ENCODE measurements at regions not wholly inside any gene's neighbourhood (a gene's known extent, or its start where the extent isn't known, plus 50 kb on each side); places are given as distances from the start of the nearest gene placed in this dataset.

GRCh38 chr11:92675303-92675702, 294.1 kb upstream of the MTNR1B start:
- DNase-seq = no peak

GRCh38 chr11:92675810-92676209, 293.6 kb upstream of the MTNR1B start:
- no peak for DNase-seq

- DNase-seq = no peak
Measured at GRCh38 chr11:92678008-92678611, 291.3 kb upstream of the MTNR1B start.

DNA sequence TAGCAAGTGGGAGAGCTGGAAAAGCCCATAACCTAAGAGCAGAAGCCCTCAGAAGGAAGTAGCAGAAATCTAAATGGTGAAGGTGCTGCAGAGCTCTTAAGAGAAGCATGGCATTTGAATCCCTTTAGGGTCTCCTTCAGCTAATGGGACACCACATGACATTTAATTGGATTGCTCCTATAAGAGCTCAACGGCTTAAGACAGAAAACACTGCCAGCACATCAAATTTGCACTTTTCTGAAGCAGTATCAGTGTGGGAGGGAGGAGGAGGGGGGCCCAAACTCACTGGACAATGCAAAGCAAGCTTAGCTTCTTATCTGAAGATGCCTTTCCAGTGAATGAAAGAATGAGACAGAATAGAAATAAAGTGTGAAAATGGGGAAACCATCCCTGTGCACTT, 287.9 kb upstream of the MTNR1B start:
- no peak for DNase-seq

GRCh38 chr11:92682136-92682535, 287.3 kb upstream of the MTNR1B start:
- no peak for DNase-seq

- no peak for DNase-seq
Measured at GRCh38 chr11:92682952-92683351, 286.5 kb upstream of the MTNR1B start.

DNA sequence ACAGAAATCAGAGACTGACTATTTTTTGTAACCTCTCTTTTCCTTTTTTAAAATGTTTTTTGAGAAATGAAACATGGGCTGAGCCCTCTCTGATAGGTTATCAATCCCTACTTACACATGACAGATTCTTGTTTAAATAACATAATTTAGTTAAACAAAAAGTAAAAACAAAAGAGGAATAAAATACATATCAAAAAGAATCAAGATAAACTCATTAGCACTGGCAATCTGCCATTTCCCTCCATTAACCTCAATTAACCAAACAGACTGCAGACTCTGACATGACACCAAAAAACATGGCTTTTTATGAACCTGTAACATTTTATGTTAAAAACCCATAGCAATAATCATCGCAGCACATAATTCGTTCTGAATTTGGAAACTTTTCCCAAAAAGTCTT, 284.4 kb upstream of the MTNR1B start:
- DNase-seq = no peak

DNA sequence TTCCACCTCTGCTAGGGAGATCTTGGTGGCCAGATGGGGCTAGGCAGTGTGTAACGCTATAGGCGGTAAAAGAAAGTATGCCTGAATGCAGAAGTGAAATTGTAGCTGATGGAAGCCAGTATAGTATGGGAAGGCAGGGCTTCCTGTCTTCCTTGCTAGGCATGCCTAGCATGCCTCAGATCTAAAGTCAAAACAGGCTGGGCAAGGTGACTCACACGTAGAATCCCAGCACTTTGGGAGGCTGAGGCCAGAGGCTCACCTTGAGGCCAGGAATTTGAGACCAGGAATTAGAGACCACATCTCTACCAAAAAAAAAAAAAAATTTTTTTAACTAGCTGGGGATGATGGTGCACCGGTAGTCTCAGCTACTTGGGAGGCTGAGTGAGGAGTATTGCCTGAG, 281.7 kb upstream of the MTNR1B start:
- DNase-seq = no peak

- DNase-seq = no peak
Measured at GRCh38 chr11:92688416-92688815, 281.0 kb upstream of the MTNR1B start.

DNA sequence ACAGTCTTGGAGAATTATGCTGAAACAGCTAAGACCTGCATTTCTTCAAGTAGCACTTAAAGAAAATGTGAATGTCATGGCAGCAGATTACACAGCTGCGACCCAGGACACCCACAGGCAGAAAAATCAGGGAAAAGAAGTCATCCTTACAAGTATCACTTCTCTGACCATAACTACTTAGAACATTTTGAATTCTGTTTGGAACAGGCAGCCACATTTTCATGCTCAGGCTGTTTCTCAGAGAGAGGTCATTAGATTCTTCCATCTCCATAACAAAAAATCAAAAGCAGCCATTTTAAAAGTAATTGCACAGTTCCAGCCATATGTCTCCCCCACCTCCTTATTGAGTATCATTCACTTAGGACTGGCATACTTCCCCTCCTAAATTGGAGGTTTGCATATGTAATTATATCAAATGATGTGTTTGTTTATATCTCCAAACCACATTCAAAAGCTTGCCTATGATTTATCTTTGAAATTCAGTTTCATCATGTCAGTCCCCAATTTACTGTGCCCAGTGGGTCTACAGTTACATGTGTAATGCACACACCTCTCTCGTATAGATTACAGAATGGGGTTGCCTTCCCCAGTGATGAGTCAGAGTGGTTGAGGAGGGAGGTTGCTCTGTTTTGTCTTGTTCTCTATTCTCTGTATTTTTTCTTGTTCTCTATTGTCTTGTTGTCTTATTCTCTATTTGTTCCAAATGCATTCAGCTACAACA, 276.5 kb upstream of the MTNR1B start:
- DNase-seq = no peak

- no peak for DNase-seq
Measured at GRCh38 chr11:92696076-92696475, 273.4 kb upstream of the MTNR1B start.

- no peak for DNase-seq
Measured at GRCh38 chr11:92697461-92698312, 271.8 kb upstream of the MTNR1B start.

GRCh38 chr11:92698742-92699141, 270.7 kb upstream of the MTNR1B start:
- DNase-seq = no peak

DNA sequence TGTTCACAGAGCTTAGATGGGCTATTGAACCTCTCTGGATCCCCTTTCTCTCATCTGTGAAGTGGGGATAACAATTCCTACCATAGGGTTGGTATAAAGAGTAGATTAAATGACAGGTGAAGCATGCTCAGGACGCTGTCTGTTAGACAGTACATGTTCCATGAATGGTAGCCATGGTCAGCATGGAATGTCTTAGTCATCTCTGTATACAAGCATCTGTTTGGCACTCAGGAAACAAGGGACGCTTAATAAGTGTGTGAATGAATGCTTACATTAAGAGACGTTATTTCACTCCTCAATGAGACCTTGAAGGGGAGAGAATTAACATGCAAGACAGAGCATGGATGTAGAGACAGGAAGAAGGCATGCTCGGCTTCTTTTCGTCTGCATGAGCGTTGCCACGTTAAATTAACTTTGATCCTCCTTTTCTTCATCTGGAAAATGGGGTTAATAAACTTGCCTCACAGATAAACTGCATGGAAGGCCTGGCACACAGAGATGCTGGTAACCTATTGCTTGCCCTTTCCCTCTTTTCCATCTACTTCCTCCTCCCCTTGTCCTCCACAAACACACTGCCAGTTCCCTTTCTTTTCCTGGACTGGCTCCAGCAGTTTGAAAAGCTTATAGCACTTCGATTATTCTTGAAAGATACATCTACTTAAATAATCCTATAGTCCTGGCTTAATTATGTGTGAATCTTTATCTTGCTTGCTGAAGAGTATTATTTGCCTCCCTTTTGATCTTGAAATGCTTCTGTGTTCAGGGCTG, 267.2 kb upstream of the MTNR1B start:
- DNase-seq = no peak

DNA sequence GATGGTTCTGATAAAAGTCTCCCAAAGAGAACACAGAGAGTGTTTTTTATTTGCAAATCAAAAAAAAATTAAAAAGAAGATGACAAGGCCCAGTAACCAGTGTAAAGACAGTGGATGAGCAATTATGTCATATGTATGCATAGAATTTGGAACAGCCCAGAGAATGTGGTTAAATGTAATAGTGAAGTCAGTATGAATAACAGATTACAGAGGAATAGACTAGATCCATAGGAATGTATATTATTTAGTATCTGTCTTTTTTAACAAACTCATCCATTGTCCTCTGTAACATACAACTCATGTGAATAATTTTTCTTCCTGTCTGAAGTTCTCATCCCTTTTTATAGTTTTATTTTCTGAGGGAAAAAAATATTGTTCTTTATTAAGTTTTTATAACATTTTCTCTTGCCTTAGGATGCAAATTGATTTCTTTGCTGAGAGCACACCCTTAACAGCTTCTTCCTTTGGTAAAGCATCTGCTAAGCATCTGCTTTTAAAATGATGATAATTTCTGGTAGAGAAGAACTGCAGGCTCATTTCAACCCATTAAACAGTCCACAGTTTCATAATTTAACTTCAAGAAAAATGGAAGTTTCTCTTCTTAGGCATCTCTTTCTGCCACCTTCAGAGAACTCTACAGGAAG, 266.5 kb upstream of the MTNR1B start:
- DNase-seq = no peak

DNA sequence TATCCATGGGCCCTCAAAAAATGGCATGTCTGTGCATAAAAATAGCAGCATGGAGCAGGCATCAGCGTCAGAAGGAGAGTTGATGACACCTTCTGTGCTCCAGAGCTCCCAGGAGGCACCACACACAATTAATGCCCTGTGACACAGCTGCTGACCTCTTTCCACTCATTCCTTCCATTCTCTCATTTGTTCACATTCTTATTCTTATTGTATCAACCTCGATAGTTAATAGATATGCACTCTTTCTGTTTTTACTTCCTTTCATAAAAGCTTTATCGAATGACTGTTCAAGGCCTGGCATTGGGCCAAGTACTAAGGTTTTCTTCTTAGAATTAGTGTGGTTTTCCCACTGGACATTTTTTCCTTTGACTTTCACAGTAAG, 266.0 kb upstream of the MTNR1B start:
- no peak for DNase-seq

- DNase-seq = no peak
Measured at GRCh38 chr11:92707173-92707619, 262.3 kb upstream of the MTNR1B start.

DNA sequence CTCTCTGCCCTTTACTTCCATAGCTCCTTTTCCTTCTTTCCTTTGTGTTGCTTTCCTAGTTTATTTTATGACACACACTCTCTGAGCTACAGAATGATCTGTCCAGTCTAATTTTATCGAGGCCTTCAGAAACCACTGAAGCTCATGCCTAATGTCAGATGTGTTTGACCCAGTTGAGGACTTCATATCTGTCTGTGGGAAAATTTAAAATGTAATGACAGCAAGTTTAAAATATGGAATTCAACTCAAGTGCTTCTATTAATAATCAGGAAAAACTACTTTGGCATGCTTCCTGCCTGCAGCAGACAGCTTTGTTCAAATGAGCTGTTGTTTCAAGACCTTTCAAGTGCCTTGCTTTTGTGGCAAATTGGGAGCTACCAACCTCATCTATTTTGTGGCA, 261.8 kb upstream of the MTNR1B start:
- DNase-seq = no peak

DNA sequence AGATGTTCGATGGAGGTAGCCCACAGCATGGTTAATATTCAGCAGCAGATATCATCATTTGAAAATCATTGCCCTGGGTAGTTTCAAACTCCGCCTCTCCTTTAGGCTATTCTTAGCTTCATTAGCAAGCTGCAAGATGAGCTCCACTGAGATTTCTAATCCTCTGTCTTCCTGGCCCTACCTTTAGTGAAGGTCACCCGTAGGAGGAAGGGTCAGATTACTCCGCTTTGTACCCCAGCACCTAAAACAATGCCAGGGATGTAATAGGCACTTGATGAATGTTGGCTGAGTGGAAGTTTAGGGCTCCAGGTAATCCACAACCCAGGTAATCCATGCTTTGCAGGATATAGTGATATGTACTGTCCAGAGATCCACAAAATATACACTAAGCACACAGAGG, 260.1 kb upstream of the MTNR1B start:
- no peak for DNase-seq

GRCh38 chr11:92711926-92712325, 257.5 kb upstream of the MTNR1B start:
- DNase-seq = no peak

DNA sequence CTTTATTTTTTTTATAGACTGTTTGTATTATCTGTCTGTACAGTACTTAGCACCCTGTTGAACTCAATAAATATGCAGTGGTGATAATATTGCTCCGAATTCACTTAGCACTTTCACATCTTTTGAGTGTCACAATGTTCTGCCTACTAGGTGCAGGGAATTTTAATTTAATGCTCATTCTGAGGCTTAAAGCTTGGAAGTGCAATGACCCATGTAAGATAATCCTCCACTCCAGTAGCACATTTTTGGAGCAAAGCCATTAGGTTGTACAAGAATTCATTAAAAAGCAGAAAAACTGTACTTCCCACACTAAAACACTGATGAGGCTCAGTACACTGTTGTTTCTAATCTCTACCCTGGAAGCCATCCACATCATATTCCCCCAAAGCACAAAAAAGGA, 255.3 kb upstream of the MTNR1B start:
- no peak for DNase-seq

- no peak for DNase-seq
Measured at GRCh38 chr11:92717240-92717639, 252.2 kb upstream of the MTNR1B start.

GRCh38 chr11:92720385-92720784, 249.1 kb upstream of the MTNR1B start:
- no peak for DNase-seq

Measured in CD4-positive, alpha-beta T cell treated with Interleukin-21 for 1 hour (primary cell).